Renal cortex interstitium (tissue), 11 donors: ENCODE measurements at regions not wholly inside any gene's neighbourhood (a gene's known extent, or its start where the extent isn't known, plus 50 kb on each side); places are given as distances from the start of the nearest gene placed in this dataset.
A peak's percentile ranks its signal among the peaks of the same experiment; 100 is the strongest.
"Not testable (repeated sequence)": the region's sequence is repeated elsewhere in the genome, so short reads cannot be mapped to it uniquely, and the experiment has no call there.

ENCODE experiments used
- DNase-seq, 11 donors: peaks; one replicate each; pipeline ENCODE4 v3.0.0-alpha.2; 2013; ENCODE audit warnings: low read depth in 9 of 11, low spot score in 4 of 11; ENCODE audit errors: extremely low read depth in 1 of 11

- no peak for DNase-seq
Measured at GRCh38 chr3:103494011-103494410, 1059.2 kb downstream of the ZPLD1 start.

DNA sequence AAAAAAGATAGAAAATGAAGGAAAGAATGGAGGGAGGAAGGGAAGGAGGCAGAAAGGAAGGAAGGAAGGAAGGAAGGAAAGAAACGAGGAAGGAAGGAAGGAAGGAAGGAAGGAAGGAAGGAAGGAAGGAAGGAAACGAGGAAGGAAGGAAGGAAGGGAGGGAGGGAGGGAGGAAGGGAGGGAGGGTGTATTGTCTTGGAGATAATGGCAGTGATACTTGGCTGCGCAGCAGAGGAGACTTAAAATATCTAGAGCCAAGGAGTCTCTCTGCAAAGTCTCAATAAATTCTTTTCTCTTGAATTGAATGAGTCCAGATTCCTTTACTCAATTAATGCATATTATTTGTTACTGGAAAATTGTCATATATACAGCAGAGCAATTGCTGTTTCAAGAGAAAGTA is 1059.7 kb downstream of the ZPLD1 start:
- DNase-seq: no peak

DNA sequence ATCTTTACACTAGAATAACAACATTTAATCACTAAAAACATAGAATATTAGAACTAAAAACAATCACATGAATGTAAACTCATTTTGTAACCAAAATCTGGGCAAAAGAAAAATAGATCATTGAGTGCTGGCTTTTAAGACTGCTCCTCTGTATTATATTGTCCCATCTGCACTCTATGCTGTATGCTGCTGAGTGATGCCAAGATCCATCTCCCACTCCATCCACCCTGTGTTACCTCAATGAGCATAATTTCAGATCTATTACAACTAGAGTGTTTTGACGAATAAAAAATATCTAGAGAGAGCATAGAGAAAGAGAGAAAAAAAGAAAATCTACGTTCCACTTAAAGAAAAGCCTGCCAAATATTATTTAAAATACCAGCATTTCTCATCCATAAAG is 1060.4 kb downstream of the ZPLD1 start:
- no peak for DNase-seq

GRCh38 chr3:103499132-103499900 is 1064.5 kb downstream of the ZPLD1 start:
- no peak for DNase-seq

DNA sequence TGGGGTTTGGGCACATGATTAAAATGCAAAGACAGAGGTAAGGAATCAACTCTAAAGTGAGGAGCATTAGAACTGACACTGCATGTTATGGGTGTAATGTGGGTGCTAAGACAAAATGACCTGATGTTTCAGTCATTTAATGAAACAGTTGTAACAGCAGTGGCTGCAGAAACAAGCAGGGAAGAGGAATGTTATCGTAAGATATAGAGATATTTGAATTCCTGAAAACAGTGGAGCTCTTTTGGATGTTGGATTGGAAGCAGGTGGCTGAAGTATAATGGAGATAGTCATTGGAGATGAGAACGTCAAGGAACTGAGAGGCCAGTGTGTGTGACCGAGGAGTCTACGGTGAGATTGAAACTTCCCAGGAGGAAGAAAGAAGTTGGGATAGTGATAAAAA is 1065.2 kb downstream of the ZPLD1 start:
- no peak for DNase-seq

DNA sequence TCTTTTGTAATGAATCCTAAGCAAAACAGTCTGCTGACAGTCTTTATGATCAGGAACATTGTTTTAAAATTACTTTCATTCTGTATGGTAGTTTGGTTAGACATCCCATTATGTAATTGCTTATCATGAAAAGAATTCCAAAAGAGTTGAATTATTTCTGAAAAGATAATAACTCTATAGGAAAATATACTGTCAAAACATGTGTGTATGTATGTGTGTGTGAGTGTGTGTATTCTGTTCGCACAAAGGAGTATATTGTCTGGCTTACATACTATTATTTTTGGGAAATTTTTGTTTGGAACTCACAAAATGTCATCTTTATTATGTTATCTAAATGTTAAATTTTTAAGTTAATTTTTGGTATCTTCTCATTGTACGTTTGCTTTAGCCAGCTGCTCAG is 1075.9 kb downstream of the ZPLD1 start:
- no peak for DNase-seq

DNA sequence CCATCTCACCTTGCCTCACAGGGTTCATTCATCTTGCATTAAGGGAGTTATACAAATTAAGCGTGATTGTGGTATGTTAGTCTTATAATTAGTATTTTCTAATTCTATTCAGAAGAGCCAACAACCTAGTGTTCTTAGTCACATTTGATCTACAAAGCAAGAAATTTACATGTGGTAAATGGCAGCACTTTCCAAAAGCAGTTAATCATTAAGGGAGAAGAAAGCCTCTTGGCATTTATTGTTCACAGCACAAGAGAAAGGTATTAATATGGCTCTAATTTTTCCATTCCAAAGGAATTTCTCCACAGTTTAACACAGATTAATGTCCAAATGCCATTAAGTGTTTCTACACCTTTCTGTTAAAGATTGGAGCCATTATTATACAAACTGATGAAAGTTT is 1077.1 kb downstream of the ZPLD1 start:
- DNase-seq: no peak

GRCh38 chr3:103512595-103512994 is 1077.8 kb downstream of the ZPLD1 start:
- no peak for DNase-seq

DNA sequence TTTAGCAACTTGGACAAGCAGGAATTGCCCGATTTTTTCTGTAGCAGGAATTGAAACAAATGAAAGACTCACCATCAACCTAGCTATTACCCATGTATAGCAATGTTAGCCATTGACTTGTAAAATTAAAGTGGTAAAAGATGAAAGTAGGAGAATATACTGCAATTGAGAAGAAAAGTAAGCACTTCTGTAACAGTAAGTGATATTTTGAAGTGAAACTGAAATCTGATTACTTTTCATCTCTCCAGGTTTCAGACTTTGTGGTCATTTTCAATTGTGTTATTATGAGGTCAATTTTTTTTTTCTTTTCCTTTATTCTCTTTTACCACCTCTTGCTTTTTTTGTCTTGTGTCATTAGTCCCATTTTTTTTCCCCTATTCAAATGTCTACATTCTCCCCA is 1078.2 kb downstream of the ZPLD1 start:
- DNase-seq: no peak

- no peak for DNase-seq
Measured at GRCh38 chr3:103515116-103515515, 1080.3 kb downstream of the ZPLD1 start.

- DNase-seq: no peak
Measured at GRCh38 chr3:103516950-103517349, 1082.1 kb downstream of the ZPLD1 start.

GRCh38 chr3:103531327-103531726 is 1096.5 kb downstream of the ZPLD1 start:
- DNase-seq: not testable (repeated sequence)

DNA sequence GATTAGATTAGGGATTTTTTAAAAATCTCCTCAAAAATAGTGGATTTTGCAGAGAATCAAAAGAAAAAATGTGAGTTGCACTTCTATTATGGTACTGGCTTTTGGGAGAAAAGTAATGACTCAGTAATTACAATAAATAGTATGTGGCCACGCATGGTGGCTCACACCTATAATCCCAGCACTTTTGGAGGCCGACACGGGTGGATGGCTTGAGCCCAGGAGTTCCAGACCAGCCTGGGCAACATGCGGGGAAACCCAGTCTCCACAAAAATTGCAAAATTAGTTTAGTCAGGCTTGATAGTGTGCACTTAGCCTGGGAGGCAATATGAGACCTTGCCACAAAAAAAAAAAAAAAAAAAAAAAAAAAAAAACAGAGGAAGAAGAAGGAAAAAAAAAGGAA is 1098.2 kb downstream of the ZPLD1 start:
- no peak for DNase-seq

DNA sequence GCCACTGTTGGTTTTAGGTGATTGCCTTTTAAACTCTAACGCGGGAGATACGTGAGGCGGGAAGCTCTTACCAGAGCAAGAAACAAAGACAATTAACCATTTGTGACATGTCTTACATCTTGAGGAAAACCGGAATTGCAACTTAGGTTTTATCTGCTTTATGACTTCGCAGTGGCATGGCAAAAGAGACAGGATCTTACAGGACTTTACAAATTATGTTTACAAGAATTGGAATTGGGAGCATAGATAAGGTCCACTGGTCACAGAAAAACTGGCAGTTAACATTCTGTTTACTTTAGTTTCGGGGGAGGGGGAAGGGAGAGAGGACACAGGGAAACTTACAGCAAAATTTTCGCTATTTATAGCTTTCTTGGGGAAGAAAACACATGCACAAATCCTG is 1119.6 kb downstream of the ZPLD1 start:
- peak in 3 of 11 donors; percentile 3 to 18 (median 4) for DNase-seq

DNA sequence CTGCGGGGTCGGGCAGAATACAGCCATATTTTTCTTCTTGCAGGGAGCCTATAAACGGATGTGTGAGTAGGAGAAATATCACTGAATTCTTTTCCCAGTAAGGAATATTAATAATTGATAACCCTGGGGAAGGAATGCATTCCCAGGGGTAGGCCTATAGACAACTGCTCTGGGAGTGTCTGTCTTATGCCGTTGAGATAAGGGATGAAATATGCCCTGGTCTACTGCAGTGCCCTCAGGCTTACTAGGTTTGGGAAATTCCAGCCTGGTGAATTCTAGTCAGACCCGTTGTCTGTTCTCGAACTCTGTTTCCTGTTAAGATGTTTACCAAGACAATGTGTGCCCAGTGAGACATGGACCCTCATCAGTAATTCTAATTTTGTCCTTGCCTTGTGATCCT is 1129.3 kb downstream of the ZPLD1 start:
- not testable (repeated sequence) for DNase-seq

DNA sequence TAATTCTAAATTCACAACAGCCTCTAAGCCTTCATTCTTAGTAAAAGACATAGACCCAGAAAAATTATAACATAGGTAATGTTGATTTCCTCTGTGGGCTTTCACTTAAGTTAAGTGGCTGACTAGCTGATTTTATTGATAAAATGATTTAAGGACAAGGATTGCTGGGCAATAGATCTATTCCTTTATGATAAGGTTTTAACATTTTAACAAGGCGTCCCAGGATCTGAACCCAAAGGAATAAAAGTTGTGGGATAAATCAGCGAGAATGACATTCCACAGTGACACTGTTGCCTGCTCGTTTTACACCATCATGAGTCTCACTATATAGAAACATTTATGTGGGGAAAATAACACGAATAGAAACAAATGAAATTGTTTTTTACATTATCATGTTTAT is 1151.0 kb downstream of the ZPLD1 start:
- no peak for DNase-seq

DNA sequence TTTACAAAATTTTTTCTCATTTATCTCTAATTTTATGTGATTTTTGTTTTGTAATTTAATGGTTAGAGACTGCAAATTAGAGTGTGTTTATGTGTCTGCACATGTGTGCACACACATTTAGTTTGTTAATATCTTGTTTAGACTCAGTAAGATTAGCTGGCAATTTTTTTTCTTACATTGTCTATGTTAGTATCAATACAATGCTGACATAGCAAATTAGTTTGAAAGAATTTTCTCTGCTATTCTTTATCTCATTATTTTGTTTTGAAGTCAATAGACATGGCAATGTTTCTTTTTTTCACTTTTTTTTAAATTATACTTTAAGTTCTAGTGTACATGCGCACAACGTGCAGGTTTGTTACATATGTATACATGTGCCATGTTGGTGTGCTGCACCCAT is 1155.0 kb downstream of the ZPLD1 start:
- no peak for DNase-seq

DNA sequence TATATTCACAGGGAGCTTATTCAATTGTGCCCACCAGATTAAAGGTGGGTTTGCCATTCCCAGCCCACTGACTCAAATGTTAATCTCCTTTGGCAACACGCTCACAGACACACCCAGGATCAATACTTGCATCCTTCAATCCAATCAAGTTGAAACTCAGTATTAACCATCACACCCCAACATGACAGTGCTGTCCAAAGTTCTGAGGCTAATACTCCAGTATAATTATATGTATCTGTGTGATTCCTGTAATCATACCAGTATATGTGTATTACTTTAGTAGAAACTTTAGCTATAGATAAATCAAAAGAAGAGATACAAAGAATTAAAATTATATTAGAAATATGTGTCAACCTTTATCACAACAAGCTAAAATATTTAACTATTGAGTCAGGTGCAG is 1166.0 kb downstream of the ZPLD1 start:
- DNase-seq: no peak

GRCh38 chr3:103601666-103602065 is 1166.9 kb downstream of the ZPLD1 start:
- no peak for DNase-seq

DNA sequence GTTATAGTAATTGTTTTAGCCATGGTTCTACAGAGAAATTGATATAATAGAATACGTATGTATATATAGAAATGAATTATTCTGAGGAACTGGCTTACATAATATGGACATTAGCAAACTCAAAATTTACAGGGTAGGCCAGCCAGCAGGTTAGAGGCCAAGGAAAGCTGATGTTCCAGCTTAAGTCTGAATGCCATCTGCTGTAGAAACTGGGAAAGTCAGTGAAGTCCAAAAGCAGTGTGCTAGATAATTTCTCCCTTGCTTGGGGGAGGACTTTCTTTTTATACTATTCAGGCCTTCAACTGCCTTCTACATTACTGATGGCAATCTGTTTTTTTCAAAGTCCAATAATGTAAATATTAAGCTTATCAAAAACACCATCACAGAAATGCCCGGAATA is 1174.7 kb downstream of the ZPLD1 start:
- no peak for DNase-seq

DNA sequence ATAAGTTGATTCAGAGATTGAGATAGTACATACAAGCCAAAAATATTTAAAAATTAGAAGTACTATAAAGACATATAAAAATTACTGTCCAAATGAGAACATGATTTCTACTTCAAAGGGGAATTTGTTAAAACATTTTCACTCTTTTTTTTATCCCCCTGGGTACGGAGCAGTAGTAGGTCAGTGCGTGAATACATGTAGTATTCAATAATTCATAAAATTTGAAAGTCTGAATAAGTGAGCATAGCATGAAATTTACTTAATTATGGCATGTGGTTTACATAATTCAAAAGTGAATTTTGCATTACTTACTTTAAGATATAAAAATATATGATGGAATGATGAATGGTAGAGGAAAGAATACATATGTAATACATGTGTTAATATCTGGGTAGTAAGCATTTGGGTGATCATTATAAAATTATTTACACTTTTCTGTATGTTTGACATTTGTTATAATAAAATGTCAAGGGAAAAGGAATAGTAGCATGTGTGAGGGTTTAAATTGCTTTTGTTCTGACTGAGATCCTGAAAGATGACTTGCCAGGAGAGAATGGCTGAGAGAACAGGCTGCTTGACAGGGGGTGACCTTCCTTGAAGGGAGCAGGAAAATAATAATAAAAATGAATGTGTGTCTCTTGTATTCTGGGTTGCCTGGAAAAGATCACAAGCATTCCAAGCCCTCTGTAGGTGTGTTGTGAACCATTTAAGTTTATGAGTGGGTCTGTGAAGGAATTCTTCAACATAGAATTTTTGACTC is 1178.8 kb downstream of the ZPLD1 start:
- no peak for DNase-seq
